ENCODE measurements at regions not wholly inside any gene's neighbourhood (a gene's known extent, or its start where the extent isn't known, plus 50 kb on each side); places are given as distances from the start of the nearest gene placed in this dataset.
A peak's percentile ranks its signal among the peaks of the same experiment; 100 is the strongest.

DNA sequence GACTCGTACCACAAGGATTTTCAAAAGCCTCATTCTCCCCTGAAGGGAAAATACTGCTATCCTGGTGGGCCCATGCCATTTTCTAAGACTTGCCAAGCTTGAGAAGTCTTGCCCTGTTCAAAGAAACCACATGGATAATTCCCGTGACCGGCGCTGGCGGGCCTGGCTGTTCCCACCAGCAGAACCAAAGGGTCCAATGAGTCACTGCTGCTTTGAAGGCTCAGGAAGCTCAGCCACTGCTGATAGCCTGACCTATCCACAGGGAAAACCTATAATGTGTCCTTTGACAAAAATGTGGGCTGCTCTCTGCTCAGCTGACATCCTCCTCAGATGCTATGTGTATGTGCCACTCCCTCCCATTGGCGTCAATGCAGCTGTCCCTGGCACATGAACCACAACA lies 137.9 kb upstream of the RAB12 start:
- Histone ChIP-seq H3K4me1 (peaks cover 0 to 8% (median 0%) of the 10 kb centered on the region in 6 donors), H3K36me3 (no peaks in the 10 kb centered on the region), H3K27me3 (replicated peaks in 1 of 7) (peaks cover 0 to 12% (median 0%) of the 10 kb centered on the region in 7 donors), H3K27ac (no peak overlapping the region), H3K9me3 (no peaks in the 10 kb centered on the region), H3K4me3 (no peak overlapping the region)
- TF ChIP-seq CTCF (IDR thresholded peaks at IDR 0.05 in 8 of 11, conservative IDR thresholded peaks at IDR 0.05 in 3 of 11) (no peak), POLR2A (IDR thresholded peaks at IDR 0.05) (no peak)
- WGBS, 5 donors = 86 to 99% (median 91%) methylated on average over 3 to 6 of the region's 6 CpGs
- intact Hi-C loops (cut with DNase I; ENCODE audit: low total_unique reads) = no loop called here
- DNase-seq = no peak

- intact Hi-C loops (cut with DNase I; ENCODE audit: low total_unique reads) = no loop called here
- Histone ChIP-seq H3K27me3 (replicated peaks in 1 of 7) (peaks cover 0 to 20% (median 0%) of the 10 kb centered on the region in 7 donors), H3K4me1 (no peaks in the 10 kb centered on the region), H3K27ac (no peak overlapping the region), H3K36me3 (no peaks in the 10 kb centered on the region), H3K9me3 (no peaks in the 10 kb centered on the region), H3K4me3 (no peak overlapping the region)
- TF ChIP-seq CTCF (IDR thresholded peaks at IDR 0.05 in 8 of 11, conservative IDR thresholded peaks at IDR 0.05 in 3 of 11) = no peak
- TF ChIP-seq POLR2A (IDR thresholded peaks at IDR 0.05) = no peak
- TF ChIP-seq POLR2AphosphoS5 (IDR thresholded peaks at IDR 0.05) = no peak
- 82 to 86% (median 84%) methylated on average over 3 of the region's 3 CpGs for WGBS, 5 donors
- DNase-seq = no peak
These were observed 134.6 kb upstream of the RAB12 start for GRCh38 chr18:8474661-8475060.

DNA sequence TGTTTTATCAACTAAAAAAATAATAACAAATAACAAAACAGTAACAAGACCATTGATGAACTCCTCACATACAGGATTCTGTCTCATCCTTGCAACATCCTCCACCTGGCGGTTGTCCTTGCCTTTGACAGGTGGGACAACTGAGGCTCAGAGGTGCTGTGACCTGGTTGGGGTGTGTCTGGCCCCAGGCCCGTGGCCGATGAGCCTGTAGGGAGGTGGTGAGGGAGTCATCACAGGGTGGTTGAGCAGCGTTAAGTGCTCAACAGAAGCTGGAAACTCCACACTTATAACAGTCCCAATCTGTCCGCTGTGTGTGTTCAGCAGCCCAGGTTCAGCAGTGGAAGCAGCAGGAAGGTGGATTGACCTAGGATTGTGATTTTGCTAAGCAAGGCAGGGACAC lies 131.6 kb upstream of the RAB12 start:
- no peak for DNase-seq
- H3K27ac ChIP-seq = no peak overlapping the region
- H3K27me3 ChIP-seq (replicated peaks in 1 of 7) = peaks cover 0 to 15% (median 0%) of the 10 kb centered on the region in 7 donors
- no peak overlapping the region for H3K4me3 ChIP-seq
- no peaks in the 10 kb centered on the region for H3K9me3 ChIP-seq
- no peaks in the 10 kb centered on the region for H3K36me3 ChIP-seq
- WGBS, 5 donors = 73 to 87% (median 85%) methylated on average over 5 of the region's 5 CpGs
- intact Hi-C loops (cut with DNase I; ENCODE audit: low total_unique reads) = no loop called here
- H3K4me1 ChIP-seq = no peaks in the 10 kb centered on the region
- TF ChIP-seq POLR2A (IDR thresholded peaks at IDR 0.05) = no peak
- no peak for TF ChIP-seq POLR2AphosphoS5 (IDR thresholded peaks at IDR 0.05)
- TF ChIP-seq CTCF (IDR thresholded peaks at IDR 0.05 in 8 of 11, conservative IDR thresholded peaks at IDR 0.05 in 3 of 11) = no peak

GRCh38 chr18:8478166-8478967 lies 130.9 kb upstream of the RAB12 start:
- TF ChIP-seq POLR2AphosphoS5 (IDR thresholded peaks at IDR 0.05) (no peak), CTCF (IDR thresholded peaks at IDR 0.05 in 8 of 11, conservative IDR thresholded peaks at IDR 0.05 in 3 of 11) (peak; percentile 52 to 88 (median 84))
- peak; percentile 88 for DNase-seq
- intact Hi-C loops (cut with DNase I; ENCODE audit: low total_unique reads) = no loop called here

More at GRCh38 chr18:8478166-8478967, 130.9 kb upstream of the RAB12 start:
- no peaks in the 10 kb centered on the region for H3K36me3 ChIP-seq
- no peaks in the 10 kb centered on the region for H3K9me3 ChIP-seq
- 48 to 55% (median 49%) methylated on average over 13 to 14 of the region's 14 CpGs for WGBS, 5 donors
- H3K27ac ChIP-seq = no peak overlapping the region
- peaks cover 0 to 15% (median 0%) of the 10 kb centered on the region in 7 donors for H3K27me3 ChIP-seq (replicated peaks in 1 of 7)
- no peak overlapping the region for H3K4me3 ChIP-seq
- no peaks in the 10 kb centered on the region for H3K4me1 ChIP-seq
